Progenitor cell of endocrine pancreas (in vitro differentiated cells): ENCODE measurements at regions not wholly inside any gene's neighbourhood (a gene's known extent, or its start where the extent isn't known, plus 50 kb on each side); places are given as distances from the start of the nearest gene placed in this dataset.

Experiments used
- DNase-seq: peaks from one replicate; pipeline ENCODE4 v3.0.0; 2021; ENCODE audit warnings: low spot score; ENCODE audit not compliant: unreplicated experiment
- H3K27ac Mint-ChIP-seq: 2 replicates; pipeline ENCODE4 v1.8.0; 2021; ENCODE audit warnings: mild to moderate bottlenecking, moderate library complexity, mixed read lengths
- H3K27me3 Mint-ChIP-seq: 2 replicates; pipeline ENCODE4 v1.8.0; 2021; ENCODE audit warnings: mixed read lengths
- H3K36me3 Mint-ChIP-seq: 2 replicates; pipeline ENCODE4 v1.8.0; 2022; ENCODE audit warnings: mixed read lengths; ENCODE audit not compliant: insufficient read depth
- H3K4me1 Mint-ChIP-seq: 2 replicates; pipeline ENCODE4 v1.8.0; 2021; ENCODE audit warnings: low read depth, mixed read lengths
- H3K4me3 Mint-ChIP-seq: 2 replicates; pipeline ENCODE4 v1.8.0; 2021; ENCODE audit warnings: low read depth, mild to moderate bottlenecking, moderate library complexity, mixed read lengths
- H3K9me3 Mint-ChIP-seq: 2 replicates; pipeline ENCODE4 v1.8.0; 2021; ENCODE audit warnings: low read depth, mixed read lengths
- CTCF ChIP-seq: fragments of 200-600 bp; sonication (generic); IDR thresholded peaks from one replicate; pipeline ENCODE4 v1.5.0; 2021; ENCODE audit warnings: antibody characterized with exemption, mild to moderate bottlenecking; ENCODE audit not compliant: unreplicated experiment

DNA sequence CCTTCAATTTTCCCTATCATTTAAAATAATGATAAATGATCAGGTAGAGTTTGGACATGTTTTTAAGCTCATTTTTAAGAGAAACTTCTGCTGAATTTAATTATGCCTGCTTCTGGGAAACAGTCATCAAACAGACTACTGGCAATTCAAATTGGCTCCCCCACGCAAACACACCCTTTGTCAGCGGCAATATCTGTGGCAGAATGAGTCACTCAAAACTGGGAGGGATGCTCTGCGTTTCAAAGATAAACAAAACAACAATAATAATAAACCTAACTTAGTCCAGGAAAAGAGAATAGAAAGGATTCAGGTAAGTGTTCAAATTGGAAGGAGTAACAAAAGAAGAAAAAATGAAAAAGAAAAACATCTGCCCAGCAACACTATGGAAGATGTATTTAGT lies 108.1 kb upstream of the ERCC4 start:
- peaks cover 5% of the 10 kb centered on the region for H3K27me3 Mint-ChIP-seq

GRCh38 chr16:13816701-13817100 lies 103.3 kb upstream of the ERCC4 start:
- no peak for DNase-seq
- H3K27me3 Mint-ChIP-seq = peaks cover 10% of the 10 kb centered on the region
- H3K27ac Mint-ChIP-seq = no peak overlapping the region
- no peak overlapping the region for H3K4me3 Mint-ChIP-seq
- H3K4me1 Mint-ChIP-seq = no peaks in the 10 kb centered on the region
- no peak for TF ChIP-seq CTCF
- H3K9me3 Mint-ChIP-seq = no peaks in the 10 kb centered on the region
- no peaks in the 10 kb centered on the region for H3K36me3 Mint-ChIP-seq

More for the DNA sequence above, 108.1 kb upstream of the ERCC4 start:
- no peaks in the 10 kb centered on the region for H3K36me3 Mint-ChIP-seq
- no peaks in the 10 kb centered on the region for H3K4me1 Mint-ChIP-seq
- H3K9me3 Mint-ChIP-seq = no peaks in the 10 kb centered on the region
- TF ChIP-seq CTCF = no peak
- no peak for DNase-seq
- no peak overlapping the region for H3K27ac Mint-ChIP-seq
- H3K4me3 Mint-ChIP-seq = no peak overlapping the region

GRCh38 chr16:13823501-13823900 lies 96.5 kb upstream of the ERCC4 start:
- H3K9me3 Mint-ChIP-seq = no peaks in the 10 kb centered on the region
- H3K27ac Mint-ChIP-seq = no peak overlapping the region
- no peak for TF ChIP-seq CTCF
- H3K4me3 Mint-ChIP-seq = no peak overlapping the region
- no peaks in the 10 kb centered on the region for H3K36me3 Mint-ChIP-seq
- peaks cover 4% of the 10 kb centered on the region for H3K27me3 Mint-ChIP-seq
- no peak for DNase-seq
- no peaks in the 10 kb centered on the region for H3K4me1 Mint-ChIP-seq

- H3K27ac Mint-ChIP-seq = no peak overlapping the region
- no peaks in the 10 kb centered on the region for H3K4me1 Mint-ChIP-seq
- DNase-seq = no peak
- peaks cover 24% of the 10 kb centered on the region for H3K27me3 Mint-ChIP-seq
- no peak for TF ChIP-seq CTCF
- H3K4me3 Mint-ChIP-seq = no peak overlapping the region
- no peaks in the 10 kb centered on the region for H3K36me3 Mint-ChIP-seq
- no peaks in the 10 kb centered on the region for H3K9me3 Mint-ChIP-seq
Observed at GRCh38 chr16:13829697-13830299, 90.2 kb upstream of the ERCC4 start.

DNA sequence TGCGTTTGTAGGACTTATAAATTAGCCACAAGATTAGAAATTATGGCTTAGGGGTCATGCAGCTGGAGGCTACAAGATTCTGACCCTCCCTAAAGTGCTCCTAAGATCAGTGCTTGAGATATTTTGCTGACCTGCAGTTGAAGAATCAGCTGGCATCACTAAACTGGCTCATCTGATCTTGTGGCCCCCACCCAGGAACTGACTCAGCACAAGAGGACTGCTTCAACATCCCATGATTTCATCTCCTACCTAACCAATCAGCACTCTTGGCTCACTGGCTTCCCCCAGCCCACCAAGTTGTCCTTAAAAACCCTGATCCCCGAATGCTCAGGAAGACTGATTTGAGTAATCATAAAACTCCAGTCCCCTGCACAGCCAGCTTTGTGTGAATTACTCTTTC lies 86.4 kb upstream of the ERCC4 start:
- H3K27ac Mint-ChIP-seq = no peak overlapping the region
- no peaks in the 10 kb centered on the region for H3K9me3 Mint-ChIP-seq
- DNase-seq = no peak
- H3K4me3 Mint-ChIP-seq = no peak overlapping the region
- no peak for TF ChIP-seq CTCF
- H3K27me3 Mint-ChIP-seq = peaks cover 26% of the 10 kb centered on the region
- H3K36me3 Mint-ChIP-seq = no peaks in the 10 kb centered on the region
- H3K4me1 Mint-ChIP-seq = no peaks in the 10 kb centered on the region
